ENCODE measurements at regions not wholly inside any gene's neighbourhood (a gene's known extent, or its start where the extent isn't known, plus 50 kb on each side); places are given as distances from the start of the nearest gene placed in this dataset.

- Histone ChIP-seq H3K9me3 (ENCODE audit: insufficient read depth, low read depth, low read length) (no peaks in the 10 kb centered on the region), H3K4me3 (ENCODE audit: insufficient read depth, low read depth, low read length) (no peak overlapping the region), H3K4me1 (ENCODE audit: insufficient read depth, low read length) (no peaks in the 10 kb centered on the region), H4K20me1 (ENCODE audit: insufficient read depth, low read length) (no peaks in the 10 kb centered on the region), H3K27me3 (ENCODE audit: insufficient read depth, low read length) (no peaks in the 10 kb centered on the region), H2AFZ (ENCODE audit: low read depth, low read length) (no peak overlapping the region), H3K9ac (ENCODE audit: low read length) (no peak overlapping the region), H3K4me2 (ENCODE audit: low read length) (no peak overlapping the region), H3K79me2 (ENCODE audit: insufficient read depth, low read length) (no peaks in the 10 kb centered on the region), H3K36me3 (ENCODE audit: insufficient read depth, low read length) (no peaks in the 10 kb centered on the region), H3K27ac (ENCODE audit: low read depth, low read length) (no peak overlapping the region)
- no peak for TF ChIP-seq EZH2 (IDR thresholded peaks at IDR 0.05; ENCODE audit: insufficient read depth, low read length)
- TF ChIP-seq CTCF (IDR thresholded peaks at IDR 0.05; ENCODE audit: insufficient read depth, low read depth, low read length), result no peak
- Mint-ChIP-seq H3K9me3 (ENCODE audit: unreplicated experiment) (peaks cover 8% of the 10 kb centered on the region), H3K27me3 (ENCODE audit: low read depth, unreplicated experiment) (no peaks in the 10 kb centered on the region), H3K36me3 (ENCODE audit: low read depth, unreplicated experiment) (no peaks in the 10 kb centered on the region), H3K4me1 (ENCODE audit: low read depth, unreplicated experiment) (no peaks in the 10 kb centered on the region), H3K4me3 (ENCODE audit: unreplicated experiment) (no peak overlapping the region), H3K27ac (ENCODE audit: unreplicated experiment) (no peak overlapping the region)
- DNase-seq (ENCODE audit: low read depth) (no peak), FAIRE-seq (no peak)
These were observed 244.5 kb upstream of the VLDLR start for GRCh38 chr9:2377117-2377516.

DNA sequence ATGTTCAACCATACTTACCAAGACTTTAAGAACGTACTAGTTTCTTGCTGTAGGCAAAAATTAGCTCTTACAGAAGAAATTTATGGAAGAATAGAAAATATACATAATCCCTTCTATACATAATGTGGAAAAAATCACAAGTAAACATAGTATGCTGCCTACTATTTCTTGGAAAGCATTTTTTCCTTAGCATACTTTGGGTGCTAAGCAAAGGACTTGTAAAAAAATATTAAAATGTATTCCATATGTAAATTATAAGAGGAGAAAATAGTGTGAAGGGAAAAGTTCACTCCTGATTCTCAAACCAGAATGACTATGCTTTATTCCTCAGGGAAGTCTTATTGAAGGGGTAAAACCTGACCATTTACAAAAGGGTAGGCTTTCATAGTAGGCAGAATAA, 243.8 kb upstream of the VLDLR start:
- peaks cover 8% of the 10 kb centered on the region for H3K9me3 Mint-ChIP-seq (ENCODE audit: unreplicated experiment)
- no peaks in the 10 kb centered on the region for H3K79me2 ChIP-seq (ENCODE audit: insufficient read depth, low read length)
- no peaks in the 10 kb centered on the region for H3K4me1 ChIP-seq (ENCODE audit: insufficient read depth, low read length)
- H3K27ac Mint-ChIP-seq (ENCODE audit: unreplicated experiment), result no peak overlapping the region
- no peak overlapping the region for H3K4me3 Mint-ChIP-seq (ENCODE audit: unreplicated experiment)
- no peak overlapping the region for H3K9ac ChIP-seq (ENCODE audit: low read length)
- H3K36me3 ChIP-seq (ENCODE audit: insufficient read depth, low read length), result no peaks in the 10 kb centered on the region
- H3K27ac ChIP-seq (ENCODE audit: low read depth, low read length), result no peak overlapping the region
- H4K20me1 ChIP-seq (ENCODE audit: insufficient read depth, low read length), result no peaks in the 10 kb centered on the region
- H3K36me3 Mint-ChIP-seq (ENCODE audit: low read depth, unreplicated experiment), result no peaks in the 10 kb centered on the region
- H2AFZ ChIP-seq (ENCODE audit: low read depth, low read length), result no peak overlapping the region
- no peaks in the 10 kb centered on the region for H3K27me3 Mint-ChIP-seq (ENCODE audit: low read depth, unreplicated experiment)
- H3K4me2 ChIP-seq (ENCODE audit: low read length), result no peak overlapping the region
- H3K4me3 ChIP-seq (ENCODE audit: insufficient read depth, low read depth, low read length), result no peak overlapping the region
- no peaks in the 10 kb centered on the region for H3K27me3 ChIP-seq (ENCODE audit: insufficient read depth, low read length)
- H3K9me3 ChIP-seq (ENCODE audit: insufficient read depth, low read depth, low read length), result no peaks in the 10 kb centered on the region
- no peaks in the 10 kb centered on the region for H3K4me1 Mint-ChIP-seq (ENCODE audit: low read depth, unreplicated experiment)
- TF ChIP-seq CTCF (IDR thresholded peaks at IDR 0.05; ENCODE audit: insufficient read depth, low read depth, low read length) (no peak), EZH2 (IDR thresholded peaks at IDR 0.05; ENCODE audit: insufficient read depth, low read length) (no peak)
- no peak for DNase-seq (ENCODE audit: low read depth)
- FAIRE-seq, result no peak

- no peak overlapping the region for H3K27ac Mint-ChIP-seq (ENCODE audit: unreplicated experiment)
- Histone ChIP-seq H3K4me2 (ENCODE audit: low read length) (no peak overlapping the region), H3K9me3 (ENCODE audit: insufficient read depth, low read depth, low read length) (no peaks in the 10 kb centered on the region), H3K79me2 (ENCODE audit: insufficient read depth, low read length) (no peaks in the 10 kb centered on the region), H4K20me1 (ENCODE audit: insufficient read depth, low read length) (no peaks in the 10 kb centered on the region), H3K9ac (ENCODE audit: low read length) (no peak overlapping the region), H3K27me3 (ENCODE audit: insufficient read depth, low read length) (no peaks in the 10 kb centered on the region), H3K27ac (ENCODE audit: low read depth, low read length) (no peak overlapping the region), H3K4me3 (ENCODE audit: insufficient read depth, low read depth, low read length) (no peak overlapping the region), H3K4me1 (ENCODE audit: insufficient read depth, low read length) (no peaks in the 10 kb centered on the region), H2AFZ (ENCODE audit: low read depth, low read length) (no peak overlapping the region), H3K36me3 (ENCODE audit: insufficient read depth, low read length) (no peaks in the 10 kb centered on the region)
- no peaks in the 10 kb centered on the region for H3K36me3 Mint-ChIP-seq (ENCODE audit: low read depth, unreplicated experiment)
- DNase-seq (ENCODE audit: low read depth) (no peak), FAIRE-seq (no peak)
- TF ChIP-seq CTCF (IDR thresholded peaks at IDR 0.05; ENCODE audit: insufficient read depth, low read depth, low read length) (no peak), EZH2 (IDR thresholded peaks at IDR 0.05; ENCODE audit: insufficient read depth, low read length) (no peak)
- no peaks in the 10 kb centered on the region for H3K4me1 Mint-ChIP-seq (ENCODE audit: low read depth, unreplicated experiment)
- no peaks in the 10 kb centered on the region for H3K27me3 Mint-ChIP-seq (ENCODE audit: low read depth, unreplicated experiment)
- peaks cover 8% of the 10 kb centered on the region for H3K9me3 Mint-ChIP-seq (ENCODE audit: unreplicated experiment)
- H3K4me3 Mint-ChIP-seq (ENCODE audit: unreplicated experiment), result no peak overlapping the region
These were observed 243.3 kb upstream of the VLDLR start for GRCh38 chr9:2378266-2378665.

Measured in astrocyte (in vitro differentiated cells and primary cell).